OCI-M2 (cell line): ENCODE measurements at regions not wholly inside any gene's neighbourhood (a gene's known extent, or its start where the extent isn't known, plus 50 kb on each side); places are given as distances from the start of the nearest gene placed in this dataset.
"Not testable (repeated sequence)": the region's sequence is repeated elsewhere in the genome, so short reads cannot be mapped to it uniquely, and the experiment has no call there.

ENCODE experiments used
- DNase-seq: peaks from one replicate; lab custom pipeline; 2025; ENCODE audit not compliant: unreplicated experiment; lab: John Stamatoyannopoulos, UW

DNA sequence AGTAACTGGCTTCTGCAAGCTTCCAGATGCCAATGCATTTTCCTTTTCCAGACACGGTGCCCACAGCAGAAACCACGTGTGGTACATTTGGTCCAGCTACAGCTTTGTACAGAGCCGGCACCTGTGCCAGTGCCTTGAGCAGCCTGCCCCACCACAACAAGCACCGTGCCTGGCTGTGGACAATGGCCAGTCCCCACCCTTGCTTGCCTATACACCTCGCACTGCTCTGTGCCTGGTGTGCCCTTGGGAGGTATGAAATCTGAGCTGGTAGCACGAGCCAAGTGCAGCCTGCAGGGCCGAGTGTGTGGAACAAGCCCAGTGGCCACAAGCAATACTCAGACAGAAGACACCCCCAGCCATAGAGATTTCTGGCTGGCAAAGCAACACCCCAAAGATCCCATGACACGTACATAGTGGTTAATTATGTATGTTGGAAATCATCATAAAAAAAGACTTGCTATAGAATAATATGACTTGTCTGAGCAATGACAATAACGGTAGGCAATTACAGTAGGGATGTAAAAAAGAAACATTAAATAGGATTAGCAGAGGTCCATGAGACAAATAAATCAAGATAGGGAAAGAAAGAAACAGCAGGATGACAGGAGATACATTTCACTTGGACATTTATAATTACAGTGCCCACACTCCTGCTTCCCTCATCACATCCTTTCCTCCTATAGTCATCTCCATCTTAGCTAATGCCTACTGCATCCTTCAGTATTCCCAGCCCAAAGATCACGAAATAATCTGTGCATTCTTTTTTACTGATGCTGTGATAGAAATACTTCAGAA lies 1399.5 kb downstream of the PCDH9 start:
- DNase-seq: no peak

- DNase-seq: no peak
These were observed 1400.7 kb downstream of the PCDH9 start for GRCh38 chr13:65829241-65830008.

DNA sequence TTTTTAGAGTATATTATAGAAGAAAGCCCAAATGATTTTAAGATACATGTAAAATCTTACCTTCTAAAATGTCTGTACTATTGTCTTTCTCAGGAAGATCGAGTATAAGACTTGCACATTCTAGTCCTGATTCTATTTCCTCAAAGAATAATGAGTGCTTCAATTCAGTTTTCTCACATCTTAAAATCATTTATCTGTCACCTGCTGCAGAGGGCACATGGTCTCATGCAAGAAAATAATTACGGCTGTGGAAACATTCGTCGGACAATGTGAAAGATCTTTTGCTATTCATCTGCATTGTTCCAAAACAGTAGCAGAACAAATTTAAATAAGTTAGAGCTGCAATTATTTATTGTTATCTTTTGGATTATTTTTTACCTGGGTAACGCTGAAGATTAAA lies 1403.5 kb downstream of the PCDH9 start:
- no peak for DNase-seq

- DNase-seq: no peak
These were observed 1405.1 kb downstream of the PCDH9 start for GRCh38 chr13:65825039-65825438.

DNA sequence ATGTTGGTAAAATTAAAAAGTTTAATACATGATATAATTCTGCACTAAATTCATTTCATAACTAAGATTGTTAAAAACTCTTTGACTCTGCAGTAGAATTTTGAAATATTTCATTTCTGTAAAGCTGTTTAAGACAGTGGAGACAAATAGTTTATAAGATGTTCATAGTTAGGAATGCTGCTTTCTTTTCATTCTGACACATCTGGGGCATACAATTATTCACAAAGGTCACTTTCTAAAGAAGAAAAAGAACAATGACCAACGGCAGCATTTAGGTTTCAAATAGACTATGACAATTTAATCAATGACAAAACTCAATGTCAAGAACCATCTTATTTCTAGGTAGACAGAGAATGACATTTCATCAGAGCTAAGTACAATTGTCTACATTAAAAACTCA lies 1422.1 kb downstream of the PCDH9 start:
- DNase-seq: no peak

DNA sequence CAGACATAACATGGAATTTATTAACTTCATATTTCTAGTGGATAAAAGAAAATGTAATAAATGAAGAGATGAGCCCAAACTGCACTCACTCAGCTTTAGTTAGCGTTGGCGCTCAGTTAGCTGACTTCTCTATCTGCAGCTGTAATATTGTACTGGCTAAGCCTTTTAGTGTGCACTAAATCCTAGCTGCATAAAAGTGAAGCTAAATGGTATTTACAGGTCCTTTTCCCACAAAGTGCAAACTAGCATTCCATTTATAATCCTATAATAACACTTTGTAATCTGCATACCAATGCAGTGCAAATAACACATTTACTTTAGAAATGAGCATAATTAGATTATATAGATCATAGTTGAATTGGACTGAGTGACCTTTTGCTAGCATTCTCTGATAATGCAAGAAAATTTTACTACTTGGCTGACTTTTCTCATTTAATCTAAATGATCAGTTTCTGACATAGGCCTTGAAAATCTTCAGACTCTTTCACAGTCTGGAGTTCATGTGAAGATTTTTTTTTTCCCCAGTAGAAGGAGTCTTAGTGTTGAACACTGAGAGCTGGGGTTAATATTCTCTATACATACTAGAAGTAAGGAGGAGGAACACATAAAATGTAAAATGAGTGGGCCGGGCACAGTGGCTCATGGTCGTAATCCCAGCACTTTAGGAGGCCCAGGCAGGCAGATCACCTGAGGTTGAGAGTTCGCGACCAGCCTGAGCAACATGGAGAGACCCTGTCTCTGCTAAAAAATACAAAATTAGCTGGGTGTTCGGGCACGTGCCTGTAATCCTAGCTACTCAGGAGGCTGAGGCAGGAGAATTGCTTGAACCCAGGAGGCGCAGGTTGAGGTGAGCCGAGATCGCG lies 1426.4 kb downstream of the PCDH9 start:
- no peak for DNase-seq

GRCh38 chr13:65789815-65790214 lies 1440.3 kb downstream of the PCDH9 start:
- no peak for DNase-seq

GRCh38 chr13:65787082-65787481 lies 1443.1 kb downstream of the PCDH9 start:
- DNase-seq: no peak

GRCh38 chr13:65784088-65784816 lies 1445.9 kb downstream of the PCDH9 start:
- DNase-seq: no peak

DNA sequence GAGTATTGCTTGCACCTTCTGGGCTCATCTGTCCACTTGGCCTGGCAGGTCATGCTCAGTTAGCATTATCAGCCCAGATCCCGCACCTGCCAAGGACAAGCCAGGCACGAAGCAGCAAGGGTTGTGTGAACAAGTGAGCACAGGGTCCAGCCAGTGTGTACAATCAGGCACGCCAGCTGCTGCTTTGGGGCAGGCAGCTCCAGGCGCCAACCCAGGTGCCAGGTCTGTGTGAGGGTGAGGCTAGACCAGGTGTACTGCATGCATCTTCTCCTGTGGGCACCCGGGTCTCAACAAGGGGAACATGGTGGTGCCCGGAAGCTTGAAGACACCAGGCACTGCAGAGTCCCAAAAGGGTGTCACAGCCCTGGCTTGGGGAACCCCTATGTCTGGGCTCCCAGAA lies 1446.8 kb downstream of the PCDH9 start:
- DNase-seq: no peak

- DNase-seq: not testable (repeated sequence)
These were observed 1458.3 kb downstream of the PCDH9 start for GRCh38 chr13:65771704-65772313.

- DNase-seq: no peak
These were observed 1461.6 kb downstream of the PCDH9 start for GRCh38 chr13:65768545-65768944.

GRCh38 chr13:65763811-65764210 lies 1466.3 kb downstream of the PCDH9 start:
- no peak for DNase-seq

DNA sequence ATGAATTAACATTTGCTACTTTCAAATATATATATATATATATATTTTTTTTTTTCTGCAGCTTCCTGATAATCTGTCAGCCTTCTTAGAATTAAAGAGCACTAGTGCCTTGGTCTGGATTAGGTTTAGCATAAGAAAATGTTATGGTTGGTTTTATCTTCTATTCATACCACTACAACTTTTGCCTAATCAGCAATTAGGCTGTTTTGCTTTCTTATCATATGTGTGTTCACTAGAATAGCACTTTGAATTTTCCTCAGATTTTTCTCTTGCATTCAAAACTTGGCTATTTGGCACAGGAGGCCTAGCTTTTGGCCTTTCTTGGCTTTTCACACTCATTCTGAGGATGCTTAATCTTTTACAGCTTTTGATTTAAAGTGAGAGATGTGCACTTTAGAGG lies 1468.1 kb downstream of the PCDH9 start:
- DNase-seq: no peak

DNA sequence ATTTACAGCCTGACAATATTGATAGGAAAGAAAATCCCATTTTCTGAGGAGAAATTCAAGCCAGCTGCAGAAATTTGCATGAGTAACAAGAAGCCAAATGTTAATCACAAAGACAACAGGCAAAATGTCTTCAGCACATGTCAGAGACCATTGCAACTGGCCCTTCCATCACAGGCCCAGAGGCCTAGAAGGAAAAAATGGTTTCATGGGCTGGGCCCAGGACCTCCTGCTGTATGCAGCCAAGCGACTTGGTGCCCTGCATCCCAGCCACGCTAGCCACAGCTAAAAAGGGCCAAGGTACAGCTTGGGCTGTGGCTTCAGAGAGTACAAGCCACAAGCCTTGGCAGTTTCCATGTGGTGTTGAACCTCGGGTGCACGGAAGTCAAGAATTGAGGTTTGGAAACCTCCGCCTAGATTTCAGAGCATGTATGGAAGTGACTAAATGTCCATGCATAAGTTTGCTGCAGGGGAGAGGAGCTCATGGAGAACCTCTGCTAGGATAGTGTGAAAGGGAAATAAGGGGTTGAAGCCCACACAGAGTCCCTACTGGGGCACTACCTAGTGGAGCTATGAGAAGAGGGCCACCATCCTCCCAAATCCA lies 1474.0 kb downstream of the PCDH9 start:
- no peak for DNase-seq

DNA sequence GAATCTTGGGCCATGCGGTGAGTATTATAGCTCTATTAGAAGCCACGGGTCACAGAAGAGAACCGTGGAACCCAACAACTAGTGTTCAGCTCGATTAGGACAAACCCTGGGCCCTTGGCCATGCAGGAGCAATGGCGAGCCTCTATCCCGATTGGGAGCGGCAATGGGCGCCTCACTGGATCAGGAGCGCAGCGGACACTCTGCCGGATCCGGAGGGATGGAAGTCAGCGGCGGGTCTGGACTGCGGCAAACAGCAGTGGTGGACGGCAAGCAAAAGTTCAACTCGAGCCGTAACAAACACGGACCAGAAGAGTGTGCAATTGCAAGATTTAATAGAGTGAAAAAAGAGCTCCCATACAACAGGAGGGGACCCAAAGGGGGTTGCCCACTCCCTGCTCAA lies 1481.9 kb downstream of the PCDH9 start:
- DNase-seq: no peak

GRCh38 chr13:65746406-65746921 lies 1483.7 kb downstream of the PCDH9 start:
- DNase-seq: no peak

DNA sequence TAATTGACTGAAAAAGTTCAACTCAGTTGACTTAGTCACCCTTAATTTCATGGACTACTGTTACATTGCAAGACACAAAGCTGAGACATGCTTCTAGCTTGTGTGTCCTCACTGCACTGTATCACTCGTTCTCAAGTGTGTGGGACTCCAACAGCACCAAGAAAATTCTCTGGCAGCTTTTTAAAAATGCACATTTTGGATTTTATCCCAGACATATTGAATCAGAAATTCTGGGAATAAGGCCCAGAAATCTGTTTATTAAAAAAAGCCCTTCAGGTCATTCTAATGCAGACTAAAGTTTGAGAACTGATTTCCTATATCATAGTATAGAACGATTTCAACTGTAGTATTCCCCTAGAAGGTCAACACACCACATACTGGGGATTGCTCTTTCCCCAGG lies 1485.3 kb downstream of the PCDH9 start:
- DNase-seq: no peak

GRCh38 chr13:65733110-65733509 lies 1497.0 kb downstream of the PCDH9 start:
- no peak for DNase-seq

DNA sequence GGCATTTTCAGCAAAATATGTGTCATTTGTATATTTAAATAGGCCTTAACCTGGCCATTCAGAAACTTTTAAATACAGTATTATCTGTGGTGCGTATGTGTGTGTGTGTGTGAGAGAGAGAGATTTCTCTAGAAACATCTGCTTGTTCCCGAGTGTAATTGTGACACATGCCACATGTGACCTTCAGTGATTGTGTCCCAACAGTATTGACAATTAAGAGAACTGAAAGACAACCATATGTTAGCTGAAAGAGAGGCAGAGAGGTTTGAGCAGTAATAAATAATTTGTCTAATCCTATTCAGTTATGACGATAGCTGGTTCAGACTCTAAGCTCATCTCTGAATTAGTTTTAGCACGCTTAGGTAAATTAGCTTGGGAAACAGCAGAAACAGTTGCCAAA lies 1503.1 kb downstream of the PCDH9 start:
- DNase-seq: no peak
